B cell (primary cell): ENCODE measurements at regions not wholly inside any gene's neighbourhood (a gene's known extent, or its start where the extent isn't known, plus 50 kb on each side); places are given as distances from the start of the nearest gene placed in this dataset.

Experiments
- ATAC-seq: fragments of 200-7000 bp; cut with Tn5 transposase; one replicate; pipeline ENCODE4 v1.10.0; 2021; ENCODE audit warnings: low read depth, mild to moderate bottlenecking, moderate number of reproducible peaks, moderate library complexity
- CTCF ChIA-PET: fragments of 350-600 bp; sonication (Branson Sonifier 250); formaldehyde crosslinking; loops from one replicate; lab custom pipeline; 2021; ENCODE audit warnings: antibody characterized with exemption, inconsistent platforms; lab: Charles Lee
- POLR2A ChIA-PET: fragments of 350-600 bp; sonication (Branson Sonifier 250); formaldehyde crosslinking; loops from one replicate; lab custom pipeline; 2021; ENCODE audit warnings: antibody characterized with exemption; lab: Charles Lee
- DNase-seq: peaks from one replicate; pipeline ENCODE4 v3.0.0; 2013
- H2AFZ ChIP-seq: 2 replicates; pipeline ENCODE4 v1.6.1; 2012; ENCODE audit warnings: mild to moderate bottlenecking, low read depth, low read length; ENCODE audit not compliant: insufficient read depth, poor library complexity, severe bottlenecking
- H3K27ac ChIP-seq, 2 donors: 1 replicate in 1 of 2; 2 replicates in 1 of 2; pipeline ENCODE4 v1.5.1; 2012 to 2013; ENCODE audit warnings: low read length in 2 of 2, mild to moderate bottlenecking in 2 of 2, moderate library complexity in 1 of 2
- H3K27me3 ChIP-seq, 4 experiments: fragments of 200-600 bp in 1 of 4; sonication (generic) in 1 of 4; replicated peaks in 1 of 4; 1 replicate in 2 of 4; 2 replicates in 2 of 4; pipeline versions ENCODE4 v1.6.1 to v1.7.0; 2013 to 2016; ENCODE audit warnings: low read length in 3 of 4, mild to moderate bottlenecking in 2 of 4, mixed read lengths in 1 of 4, moderate library complexity in 1 of 4; ENCODE audit not compliant: insufficient read depth in 4 of 4, control insufficient read depth in 3 of 4; ENCODE audit errors: control extremely low read depth in 1 of 4
- H3K36me3 ChIP-seq, 2 experiments: replicated peaks in 1 of 2; 1 replicate in 1 of 2; 2 replicates in 1 of 2; pipeline versions ENCODE4 v1.6.1 to v1.7.1; 2013; ENCODE audit warnings: low read length in 1 of 2; ENCODE audit not compliant: insufficient read depth in 2 of 2, control insufficient read depth in 1 of 2; ENCODE audit errors: control extremely low read depth in 1 of 2, extremely low read depth in 1 of 2
- H3K4me1 ChIP-seq, 2 donors: fragments of 200-600 bp in 1 of 2; sonication (generic) in 1 of 2; 1 replicate in 1 of 2; 2 replicates in 1 of 2; pipeline versions ENCODE4 v1.5.1 to v1.6.1; 2013 to 2017; ENCODE audit warnings: low read length in 2 of 2; ENCODE audit not compliant: control insufficient read depth in 2 of 2, insufficient read depth in 2 of 2
- H3K4me2 ChIP-seq: replicated peaks from 2 replicates; pipeline ENCODE3; 2012; ENCODE audit warnings: mild to moderate bottlenecking, low read depth, low read length; ENCODE audit not compliant: poor library complexity, severe bottlenecking
- H3K4me3 ChIP-seq, 5 experiments: fragments of 200-600 bp in 1 of 5; sonication (generic) in 1 of 5; 1 replicate in 3 of 5; 2 replicates in 2 of 5; pipeline versions ENCODE4 v1.5.1 to v1.7.0; 2011 to 2016; ENCODE audit warnings: low read length in 4 of 5, mild to moderate bottlenecking in 4 of 5, low read depth in 2 of 5, control low read depth in 1 of 5, moderate library complexity in 1 of 5; ENCODE audit not compliant: insufficient read depth in 1 of 5; ENCODE audit errors: control extremely low read depth in 1 of 5, extremely low read depth in 1 of 5
- H3K79me2 ChIP-seq: fragments of 200-600 bp; sonication (generic); one replicate; pipeline ENCODE4 v1.6.0; 2016; ENCODE audit warnings: low read length; ENCODE audit not compliant: control insufficient read depth, insufficient read depth
- H3K9ac ChIP-seq: fragments of 200-600 bp; sonication (generic); 2 replicates; pipeline ENCODE4 v1.6.1; 2017; ENCODE audit warnings: mild to moderate bottlenecking, low read length, moderate library complexity
- H3K9me3 ChIP-seq, 3 donors: one replicate each; pipeline versions ENCODE4 v1.6.1 to v1.7.1; 2013; ENCODE audit warnings: low read length in 2 of 3; ENCODE audit not compliant: control insufficient read depth in 2 of 3, insufficient read depth in 1 of 3; ENCODE audit errors: control extremely low read depth in 1 of 3
- H4K20me1 ChIP-seq: 2 replicates; pipeline ENCODE4 v1.6.0; 2012; ENCODE audit warnings: mild to moderate bottlenecking, low read length; ENCODE audit not compliant: insufficient read depth, control insufficient read depth, poor library complexity, severe bottlenecking
- H3K27ac Mint-ChIP-seq: one replicate; pipeline ENCODE4 v1.8.0; 2021; ENCODE audit warnings: mixed read lengths
- H3K27me3 Mint-ChIP-seq: one replicate; pipeline ENCODE4 v1.8.0; 2021; ENCODE audit warnings: mixed read lengths
- H3K4me1 Mint-ChIP-seq: one replicate; pipeline ENCODE4 v1.8.0; 2021; ENCODE audit warnings: mixed read lengths
- H3K4me3 Mint-ChIP-seq: one replicate; pipeline ENCODE4 v1.8.0; 2021; ENCODE audit warnings: mixed read lengths
- H3K9me3 Mint-ChIP-seq: one replicate; pipeline ENCODE4 v1.8.0; 2022; ENCODE audit warnings: mixed read lengths; ENCODE audit not compliant: insufficient read depth
- EZH2 ChIP-seq: IDR thresholded peaks from 2 replicates; pipeline ENCODE4 v1.6.1; 2012; ENCODE audit warnings: borderline replicate concordance, low read depth, mild to moderate bottlenecking, moderate library complexity, low read length; ENCODE audit not compliant: insufficient read depth, poor library complexity, severe bottlenecking
- WGBS: methylation state at CpG from one replicate; pipeline ENCODE4 v1.1.5; 2013; ENCODE audit warnings: missing lambda C conversion rate; ENCODE audit not compliant: insufficient coverage; 5-methylcytosine and 5-hydroxymethylcytosine counted together
- intact Hi-C: fragments of 100-400 bp; cut with micrococcal nuclease; formaldehyde crosslinking; loops from one replicate; pipeline ENCODE4 v1.10.0; 2022
- TF ChIP-seq, protein P1 (sequence below): fragments of 200-600 bp; IDR thresholded peaks from one replicate; pipeline ENCODE4 v1.8.0; 2022; ENCODE audit warnings: antibody characterized with exemption, mild to moderate bottlenecking

DNA sequence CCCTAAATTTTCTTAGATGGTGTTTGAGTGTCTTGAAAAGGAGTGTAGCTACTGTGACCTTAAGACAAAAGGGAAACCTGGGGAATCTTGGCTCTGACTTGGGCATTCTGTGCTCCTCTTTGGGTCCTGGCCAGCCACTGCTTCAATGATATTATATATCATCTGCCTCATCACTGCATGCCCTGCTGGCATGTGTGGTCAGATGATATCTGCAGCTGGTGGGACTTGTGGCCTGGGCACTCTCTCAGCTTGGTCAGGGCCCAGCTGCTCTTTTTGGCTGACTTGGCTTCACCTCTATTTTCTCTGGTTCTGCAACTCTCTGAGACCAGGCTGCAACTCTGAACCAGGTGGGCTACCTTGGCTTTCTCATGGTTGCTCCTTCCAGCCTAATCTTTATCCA lies 446.1 kb upstream of the RARB start:
- Histone ChIP-seq H3K27me3 (no peaks in the 10 kb centered on the region), H3K36me3 (no peaks in the 10 kb centered on the region), H3K4me3 (no peak overlapping the region), H3K9ac (no peak overlapping the region), H2AFZ (no peak overlapping the region), H3K79me2 (no peaks in the 10 kb centered on the region), H3K4me1 (no peaks in the 10 kb centered on the region), H3K27ac (no peak overlapping the region), H3K9me3 (peaks cover 0 to 6% (median 0%) of the 10 kb centered on the region in 3 donors), H4K20me1 (no peaks in the 10 kb centered on the region), H3K4me2 (no peak overlapping the region)
- POLR2A ChIA-PET: no interaction called here
- no peak for DNase-seq
- CTCF ChIA-PET: no interaction called here
- Mint-ChIP-seq H3K9me3 (no peaks in the 10 kb centered on the region), H3K27ac (no peak overlapping the region), H3K4me1 (no peaks in the 10 kb centered on the region), H3K27me3 (peaks cover 4% of the 10 kb centered on the region), H3K4me3 (no peak overlapping the region)
- intact Hi-C loops: no loop called here
- ATAC-seq: no peak
- TF ChIP-seq EZH2: no peak
- TF ChIP-seq, protein P1, sequence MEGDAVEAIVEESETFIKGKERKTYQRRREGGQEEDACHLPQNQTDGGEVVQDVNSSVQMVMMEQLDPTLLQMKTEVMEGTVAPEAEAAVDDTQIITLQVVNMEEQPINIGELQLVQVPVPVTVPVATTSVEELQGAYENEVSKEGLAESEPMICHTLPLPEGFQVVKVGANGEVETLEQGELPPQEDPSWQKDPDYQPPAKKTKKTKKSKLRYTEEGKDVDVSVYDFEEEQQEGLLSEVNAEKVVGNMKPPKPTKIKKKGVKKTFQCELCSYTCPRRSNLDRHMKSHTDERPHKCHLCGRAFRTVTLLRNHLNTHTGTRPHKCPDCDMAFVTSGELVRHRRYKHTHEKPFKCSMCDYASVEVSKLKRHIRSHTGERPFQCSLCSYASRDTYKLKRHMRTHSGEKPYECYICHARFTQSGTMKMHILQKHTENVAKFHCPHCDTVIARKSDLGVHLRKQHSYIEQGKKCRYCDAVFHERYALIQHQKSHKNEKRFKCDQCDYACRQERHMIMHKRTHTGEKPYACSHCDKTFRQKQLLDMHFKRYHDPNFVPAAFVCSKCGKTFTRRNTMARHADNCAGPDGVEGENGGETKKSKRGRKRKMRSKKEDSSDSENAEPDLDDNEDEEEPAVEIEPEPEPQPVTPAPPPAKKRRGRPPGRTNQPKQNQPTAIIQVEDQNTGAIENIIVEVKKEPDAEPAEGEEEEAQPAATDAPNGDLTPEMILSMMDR: no peak

DNA sequence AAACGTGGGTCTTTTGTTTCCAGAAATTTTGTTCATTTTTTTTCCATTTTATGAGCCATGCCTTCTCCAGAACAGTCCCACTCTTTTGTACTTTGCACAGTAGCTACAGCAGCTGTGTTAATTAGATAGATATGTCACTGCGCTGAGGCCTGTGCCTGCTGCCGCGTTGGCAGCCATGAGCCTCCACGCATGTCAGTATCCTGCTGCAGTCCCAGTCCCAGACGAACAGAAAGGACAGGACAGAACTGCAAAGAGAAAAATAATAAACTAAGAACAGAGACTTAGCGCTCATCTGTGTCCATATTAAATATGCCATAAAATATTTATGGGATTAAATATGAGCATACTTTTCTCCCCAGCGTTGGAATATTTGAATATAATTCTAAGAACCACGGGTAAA lies 442.4 kb upstream of the RARB start:
- H3K79me2 ChIP-seq: no peaks in the 10 kb centered on the region
- no peaks in the 10 kb centered on the region for H3K4me1 Mint-ChIP-seq
- no peaks in the 10 kb centered on the region for H3K4me1 ChIP-seq
- ATAC-seq: no peak
- H3K27ac Mint-ChIP-seq: no peak overlapping the region
- ChIA-PET POLR2A (no interaction called here), CTCF (no interaction called here)
- H3K27me3 ChIP-seq: no peaks in the 10 kb centered on the region
- no peak overlapping the region for H3K27ac ChIP-seq
- no peaks in the 10 kb centered on the region for H4K20me1 ChIP-seq
- no peaks in the 10 kb centered on the region for H3K27me3 Mint-ChIP-seq
- 100% methylated on average over 1 of the region's 9 CpGs for WGBS
- no peaks in the 10 kb centered on the region for H3K36me3 ChIP-seq
- H3K4me3 Mint-ChIP-seq: no peak overlapping the region
- no peak for DNase-seq
- H3K9ac ChIP-seq: no peak overlapping the region
- no peak overlapping the region for H3K4me3 ChIP-seq
- peaks cover 0 to 6% (median 0%) of the 10 kb centered on the region in 3 donors for H3K9me3 ChIP-seq
- H2AFZ ChIP-seq: no peak overlapping the region
- intact Hi-C loops: no loop called here
- no peaks in the 10 kb centered on the region for H3K9me3 Mint-ChIP-seq
- H3K4me2 ChIP-seq: no peak overlapping the region
- TF ChIP-seq EZH2: no peak
- TF ChIP-seq, protein P1: no peak
